ENCODE measurements at regions not wholly inside any gene's neighbourhood (a gene's known extent, or its start where the extent isn't known, plus 50 kb on each side); places are given as distances from the start of the nearest gene placed in this dataset.
"Not testable (repeated sequence)": the region's sequence is repeated elsewhere in the genome, so short reads cannot be mapped to it uniquely, and the experiment has no call there.

GRCh38 chr12:124673801-124674617, 106.6 kb upstream of the NCOR2 start:
- dilution Hi-C loops (cut with MboI; ENCODE audit: extremely low pct_ligation_motif_present, low sequenced_read_pairs) = no loop called here
- Histone ChIP-seq H3K27ac (ENCODE audit: control insufficient read depth, insufficient read depth, low read length) (no peak overlapping the region), H3K27me3 (ENCODE audit: control insufficient read depth, extremely low read depth, insufficient read depth, low read length) (no peaks in the 10 kb centered on the region), H3K9me3 (ENCODE audit: control insufficient read depth, low read depth, low read length) (no peaks in the 10 kb centered on the region), H3K36me3 (ENCODE audit: control insufficient read depth in 2 of 2, extremely low read depth in 1 of 2, insufficient read depth in 2 of 2, low read length in 2 of 2) (no peaks in the 10 kb centered on the region), H3K4me3 (ENCODE audit: control insufficient read depth in 2 of 3, extremely low read depth in 1 of 3, insufficient read depth in 2 of 3, low read depth in 1 of 3, low read length in 3 of 3) (no peak overlapping the region), H3K79me2 (ENCODE audit: control insufficient read depth, insufficient read depth, low read length) (no peaks in the 10 kb centered on the region), H4K20me1 (ENCODE audit: control insufficient read depth, extremely low read depth, insufficient read depth, low read length) (no peaks in the 10 kb centered on the region), H3K4me1 (ENCODE audit: control insufficient read depth, extremely low read depth, insufficient read depth, low read length) (peaks cover 8% of the 10 kb centered on the region), H2AFZ (ENCODE audit: control insufficient read depth, low read length) (no peak overlapping the region), H3K4me2 (ENCODE audit: control insufficient read depth, extremely low read depth, insufficient read depth, low read depth, low read length) (no peak overlapping the region), H3K9ac (ENCODE audit: control insufficient read depth, extremely low read depth, insufficient read depth, low read length) (no peak overlapping the region), H3K9me1 (ENCODE audit: control insufficient read depth, extremely low read depth, insufficient read depth, low read length) (no peaks in the 10 kb centered on the region)
- DNase-seq (ENCODE audit: low read depth, low spot score) (no peak), FAIRE-seq (no peak)
- no peak for TF ChIP-seq EZH2 (IDR thresholded peaks at IDR 0.05; ENCODE audit: low read length)
- TF ChIP-seq, protein P1, sequence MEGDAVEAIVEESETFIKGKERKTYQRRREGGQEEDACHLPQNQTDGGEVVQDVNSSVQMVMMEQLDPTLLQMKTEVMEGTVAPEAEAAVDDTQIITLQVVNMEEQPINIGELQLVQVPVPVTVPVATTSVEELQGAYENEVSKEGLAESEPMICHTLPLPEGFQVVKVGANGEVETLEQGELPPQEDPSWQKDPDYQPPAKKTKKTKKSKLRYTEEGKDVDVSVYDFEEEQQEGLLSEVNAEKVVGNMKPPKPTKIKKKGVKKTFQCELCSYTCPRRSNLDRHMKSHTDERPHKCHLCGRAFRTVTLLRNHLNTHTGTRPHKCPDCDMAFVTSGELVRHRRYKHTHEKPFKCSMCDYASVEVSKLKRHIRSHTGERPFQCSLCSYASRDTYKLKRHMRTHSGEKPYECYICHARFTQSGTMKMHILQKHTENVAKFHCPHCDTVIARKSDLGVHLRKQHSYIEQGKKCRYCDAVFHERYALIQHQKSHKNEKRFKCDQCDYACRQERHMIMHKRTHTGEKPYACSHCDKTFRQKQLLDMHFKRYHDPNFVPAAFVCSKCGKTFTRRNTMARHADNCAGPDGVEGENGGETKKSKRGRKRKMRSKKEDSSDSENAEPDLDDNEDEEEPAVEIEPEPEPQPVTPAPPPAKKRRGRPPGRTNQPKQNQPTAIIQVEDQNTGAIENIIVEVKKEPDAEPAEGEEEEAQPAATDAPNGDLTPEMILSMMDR (optimal IDR thresholded peaks at IDR 0.05 in 1 of 3, IDR thresholded peaks at IDR 0.05 in 1 of 3, conservative IDR thresholded peaks at IDR 0.05 in 1 of 3; ENCODE audit: extremely low read depth in 1 of 3, insufficient read depth in 2 of 3, low read length in 3 of 3) = no peak

DNA sequence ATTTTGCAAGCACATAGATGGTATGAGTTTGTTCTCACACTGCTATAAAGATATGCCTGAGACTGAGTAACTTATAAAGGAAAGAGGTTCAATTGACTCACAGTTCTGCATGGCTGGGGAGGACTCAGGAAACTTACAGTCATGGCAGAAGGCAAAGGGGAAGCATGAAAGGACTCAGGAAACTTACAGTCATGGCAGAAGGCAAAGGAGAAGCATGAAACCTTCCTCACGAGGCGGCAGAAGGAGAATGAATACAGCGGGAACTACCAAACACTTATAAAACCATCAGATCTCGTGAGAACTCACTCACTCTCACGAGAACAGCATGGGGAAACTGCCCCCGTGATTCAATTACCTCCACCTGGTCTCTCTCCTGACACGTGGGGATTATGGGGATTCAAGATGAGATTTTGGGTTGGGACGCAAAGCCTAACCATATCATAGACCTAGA, 101.9 kb upstream of the NCOR2 start:
- H3K9me3 ChIP-seq (ENCODE audit: control insufficient read depth, low read depth, low read length); H3K4me3 ChIP-seq (ENCODE audit: control insufficient read depth in 2 of 3, extremely low read depth in 1 of 3, insufficient read depth in 2 of 3, low read depth in 1 of 3, low read length in 3 of 3); H3K27ac ChIP-seq (ENCODE audit: control insufficient read depth, insufficient read depth, low read length); H3K79me2 ChIP-seq (ENCODE audit: control insufficient read depth, insufficient read depth, low read length); FAIRE-seq; DNase-seq (ENCODE audit: low read depth, low spot score); dilution Hi-C loops (cut with MboI; ENCODE audit: extremely low pct_ligation_motif_present, low sequenced_read_pairs); H3K36me3 ChIP-seq (ENCODE audit: control insufficient read depth in 2 of 2, extremely low read depth in 1 of 2, insufficient read depth in 2 of 2, low read length in 2 of 2); H3K27me3 ChIP-seq (ENCODE audit: control insufficient read depth, extremely low read depth, insufficient read depth, low read length); H3K4me2 ChIP-seq (ENCODE audit: control insufficient read depth, extremely low read depth, insufficient read depth, low read depth, low read length); H3K9ac ChIP-seq (ENCODE audit: control insufficient read depth, extremely low read depth, insufficient read depth, low read length); H2AFZ ChIP-seq (ENCODE audit: control insufficient read depth, low read length); H3K9me1 ChIP-seq (ENCODE audit: control insufficient read depth, extremely low read depth, insufficient read depth, low read length); H4K20me1 ChIP-seq (ENCODE audit: control insufficient read depth, extremely low read depth, insufficient read depth, low read length): not testable (repeated sequence)
- peaks cover 15% of the 10 kb centered on the region for H3K4me1 ChIP-seq (ENCODE audit: control insufficient read depth, extremely low read depth, insufficient read depth, low read length)

DNA sequence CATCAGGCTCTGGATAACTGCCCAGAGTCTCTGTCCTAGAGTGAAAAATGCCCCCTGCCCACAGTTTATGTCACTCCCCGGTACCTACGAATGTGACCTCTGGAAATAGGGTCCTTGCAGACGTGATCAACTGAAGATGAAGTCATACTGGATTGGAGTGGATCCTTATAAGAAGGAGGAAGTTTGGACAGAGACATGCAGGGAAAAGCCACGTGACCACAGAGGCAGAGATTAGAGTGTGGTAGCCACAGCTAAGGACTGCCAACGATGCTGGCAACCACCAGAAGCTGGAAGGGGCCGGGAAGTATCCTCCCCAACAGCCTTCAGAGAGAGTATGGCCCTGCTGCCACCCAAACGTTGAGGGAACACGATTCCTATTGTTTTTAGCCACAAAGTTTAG, 101.2 kb upstream of the NCOR2 start:
- dilution Hi-C loops (cut with MboI; ENCODE audit: extremely low pct_ligation_motif_present, low sequenced_read_pairs) = no loop called here
- Histone ChIP-seq H3K4me2 (ENCODE audit: control insufficient read depth, extremely low read depth, insufficient read depth, low read depth, low read length) (no peak overlapping the region), H4K20me1 (ENCODE audit: control insufficient read depth, extremely low read depth, insufficient read depth, low read length) (no peaks in the 10 kb centered on the region), H3K9ac (ENCODE audit: control insufficient read depth, extremely low read depth, insufficient read depth, low read length) (no peak overlapping the region), H3K36me3 (ENCODE audit: control insufficient read depth in 2 of 2, extremely low read depth in 1 of 2, insufficient read depth in 2 of 2, low read length in 2 of 2) (no peaks in the 10 kb centered on the region), H2AFZ (ENCODE audit: control insufficient read depth, low read length) (no peak overlapping the region), H3K4me1 (ENCODE audit: control insufficient read depth, extremely low read depth, insufficient read depth, low read length) (peaks cover 11% of the 10 kb centered on the region), H3K4me3 (ENCODE audit: control insufficient read depth in 2 of 3, extremely low read depth in 1 of 3, insufficient read depth in 2 of 3, low read depth in 1 of 3, low read length in 3 of 3) (no peak overlapping the region), H3K27me3 (ENCODE audit: control insufficient read depth, extremely low read depth, insufficient read depth, low read length) (no peaks in the 10 kb centered on the region), H3K79me2 (ENCODE audit: control insufficient read depth, insufficient read depth, low read length) (no peaks in the 10 kb centered on the region), H3K27ac (ENCODE audit: control insufficient read depth, insufficient read depth, low read length) (no peak overlapping the region), H3K9me3 (ENCODE audit: control insufficient read depth, low read depth, low read length) (no peaks in the 10 kb centered on the region), H3K9me1 (ENCODE audit: control insufficient read depth, extremely low read depth, insufficient read depth, low read length) (no peaks in the 10 kb centered on the region)
- no peak for TF ChIP-seq EZH2 (IDR thresholded peaks at IDR 0.05; ENCODE audit: low read length)
- TF ChIP-seq, protein P1 (optimal IDR thresholded peaks at IDR 0.05 in 1 of 3, IDR thresholded peaks at IDR 0.05 in 1 of 3, conservative IDR thresholded peaks at IDR 0.05 in 1 of 3; ENCODE audit: extremely low read depth in 1 of 3, insufficient read depth in 2 of 3, low read length in 3 of 3) = no peak
- DNase-seq (ENCODE audit: low read depth, low spot score) (no peak), FAIRE-seq (no peak)
